ENCODE measurements at regions not wholly inside any gene's neighbourhood (a gene's known extent, or its start where the extent isn't known, plus 50 kb on each side); places are given as distances from the start of the nearest gene placed in this dataset.

GRCh38 chr4:144338834-144339233 lies 198.3 kb upstream of the GYPA start:
- CTCF ChIA-PET = no interaction called here
- Mint-ChIP-seq H3K36me3 (peaks cover 7% of the 10 kb centered on the region; the same call in 1 of the 2 replicates), H3K27me3 (ENCODE audit: low read depth) (no peaks in the 10 kb centered on the region), H3K4me3 (no peak overlapping the region), H3K4me1 (peaks cover 20% of the 10 kb centered on the region), H3K9me3 (peaks cover 17% of the 10 kb centered on the region), H3K27ac (no peak overlapping the region; the same call in 1 of the 2 replicates)
- TF ChIP-seq JAZF1 (CRISPR knock-in tag; IDR thresholded peaks at IDR 0.05) (no peak), ZNF423 (CRISPR knock-in tag; IDR thresholded peaks at IDR 0.05) (no peak), MLX (CRISPR knock-in tag; IDR thresholded peaks at IDR 0.05) (no peak), ELF4 (CRISPR knock-in tag; IDR thresholded peaks at IDR 0.05; ENCODE audit: low read depth) (no peak), USF1 (CRISPR knock-in tag; IDR thresholded peaks at IDR 0.05) (no peak), NR1H2 (CRISPR knock-in tag; IDR thresholded peaks at IDR 0.05) (no peak), PRDM15 (CRISPR knock-in tag; IDR thresholded peaks at IDR 0.05) (no peak)
- POLR2A ChIA-PET = no interaction called here
- ATAC-seq = peak; percentile 75
- DNase-seq (ENCODE audit: low spot score) = no peak

GRCh38 chr4:144340931-144341330 lies 200.4 kb upstream of the GYPA start:
- POLR2A ChIA-PET = no interaction called here
- Mint-ChIP-seq H3K36me3 (peaks cover 7% of the 10 kb centered on the region; the same call in 1 of the 2 replicates), H3K9me3 (peaks cover 17% of the 10 kb centered on the region), H3K27ac (no peak overlapping the region), H3K4me1 (peaks cover 20% of the 10 kb centered on the region), H3K27me3 (ENCODE audit: low read depth) (no peaks in the 10 kb centered on the region), H3K4me3 (no peak overlapping the region)
- DNase-seq (ENCODE audit: low spot score) (no peak), ATAC-seq (no peak)
- CTCF ChIA-PET = no interaction called here
- TF ChIP-seq TEAD4 (CRISPR knock-in tag; IDR thresholded peaks at IDR 0.05) (no peak), NR2C2 (CRISPR knock-in tag; IDR thresholded peaks at IDR 0.05) (no peak), ZNF532 (CRISPR knock-in tag; IDR thresholded peaks at IDR 0.05; ENCODE audit: borderline replicate concordance) (no peak), SOX15 (CRISPR knock-in tag; IDR thresholded peaks at IDR 0.05) (no peak), ZNF138 (CRISPR knock-in tag; conservative IDR thresholded peaks at IDR 0.05) (no peak), E2F5 (CRISPR knock-in tag; IDR thresholded peaks at IDR 0.05) (no peak), HMGXB4 (CRISPR knock-in tag; IDR thresholded peaks at IDR 0.05) (no peak), SMAD3 (CRISPR knock-in tag; IDR thresholded peaks at IDR 0.05; ENCODE audit: borderline replicate concordance) (no peak), ZNF416 (CRISPR knock-in tag; IDR thresholded peaks at IDR 0.05) (no peak), MXD4 (CRISPR knock-in tag; IDR thresholded peaks at IDR 0.05; ENCODE audit: borderline replicate concordance) (no peak), E2F4 (CRISPR knock-in tag; IDR thresholded peaks at IDR 0.05; ENCODE audit: borderline replicate concordance, low read depth) (no peak)
- TF ChIP-seq, protein P1, sequence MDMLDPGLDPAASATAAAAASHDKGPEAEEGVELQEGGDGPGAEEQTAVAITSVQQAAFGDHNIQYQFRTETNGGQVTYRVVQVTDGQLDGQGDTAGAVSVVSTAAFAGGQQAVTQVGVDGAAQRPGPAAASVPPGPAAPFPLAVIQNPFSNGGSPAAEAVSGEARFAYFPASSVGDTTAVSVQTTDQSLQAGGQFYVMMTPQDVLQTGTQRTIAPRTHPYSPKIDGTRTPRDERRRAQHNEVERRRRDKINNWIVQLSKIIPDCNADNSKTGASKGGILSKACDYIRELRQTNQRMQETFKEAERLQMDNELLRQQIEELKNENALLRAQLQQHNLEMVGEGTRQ (CRISPR knock-in tag; IDR thresholded peaks at IDR 0.05) = no peak
- TF ChIP-seq, protein P2, sequence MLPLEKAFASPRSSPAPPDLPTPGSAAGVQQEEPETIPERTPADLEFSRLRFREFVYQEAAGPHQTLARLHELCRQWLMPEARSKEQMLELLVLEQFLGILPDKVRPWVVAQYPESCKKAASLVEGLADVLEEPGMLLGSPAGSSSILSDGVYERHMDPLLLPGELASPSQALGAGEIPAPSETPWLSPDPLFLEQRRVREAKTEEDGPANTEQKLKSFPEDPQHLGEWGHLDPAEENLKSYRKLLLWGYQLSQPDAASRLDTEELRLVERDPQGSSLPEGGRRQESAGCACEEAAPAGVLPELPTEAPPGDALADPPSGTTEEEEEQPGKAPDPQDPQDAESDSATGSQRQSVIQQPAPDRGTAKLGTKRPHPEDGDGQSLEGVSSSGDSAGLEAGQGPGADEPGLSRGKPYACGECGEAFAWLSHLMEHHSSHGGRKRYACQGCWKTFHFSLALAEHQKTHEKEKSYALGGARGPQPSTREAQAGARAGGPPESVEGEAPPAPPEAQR (CRISPR knock-in tag; IDR thresholded peaks at IDR 0.05) = no peak

All from WTC11 (cell line).